ENCODE measurements at regions not wholly inside any gene's neighbourhood (a gene's known extent, or its start where the extent isn't known, plus 50 kb on each side); places are given as distances from the start of the nearest gene placed in this dataset.

DNA sequence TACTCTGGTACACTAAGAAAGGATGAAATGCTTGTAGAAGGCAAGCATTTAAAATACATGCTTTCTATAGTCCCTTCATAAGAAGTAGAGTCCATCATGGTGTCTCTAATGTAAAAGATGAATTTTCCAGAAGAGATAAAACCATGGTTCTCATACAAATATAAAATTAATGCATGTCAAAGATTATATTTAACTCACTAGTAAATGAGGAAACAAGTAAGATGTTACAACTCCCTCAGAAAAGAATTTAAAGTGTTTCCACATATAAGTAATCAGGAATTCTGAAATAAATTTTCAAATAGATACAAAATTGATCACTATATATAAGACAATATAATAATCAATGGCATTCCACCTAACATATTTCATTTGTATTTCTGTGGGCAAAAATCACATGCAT is 570.3 kb upstream of the CCDC54 start:
- TF ChIP-seq JUNB (IDR thresholded peaks at IDR 0.05; ENCODE audit: unreplicated experiment): no peak
- TF ChIP-seq, protein P1, sequence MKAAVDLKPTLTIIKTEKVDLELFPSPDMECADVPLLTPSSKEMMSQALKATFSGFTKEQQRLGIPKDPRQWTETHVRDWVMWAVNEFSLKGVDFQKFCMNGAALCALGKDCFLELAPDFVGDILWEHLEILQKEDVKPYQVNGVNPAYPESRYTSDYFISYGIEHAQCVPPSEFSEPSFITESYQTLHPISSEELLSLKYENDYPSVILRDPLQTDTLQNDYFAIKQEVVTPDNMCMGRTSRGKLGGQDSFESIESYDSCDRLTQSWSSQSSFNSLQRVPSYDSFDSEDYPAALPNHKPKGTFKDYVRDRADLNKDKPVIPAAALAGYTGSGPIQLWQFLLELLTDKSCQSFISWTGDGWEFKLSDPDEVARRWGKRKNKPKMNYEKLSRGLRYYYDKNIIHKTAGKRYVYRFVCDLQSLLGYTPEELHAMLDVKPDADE (IDR thresholded peaks at IDR 0.05): no peak

All from GM23338 (cell line).